CD4-positive, alpha-beta T cell (primary cell): ENCODE measurements at regions not wholly inside any gene's neighbourhood (a gene's known extent, or its start where the extent isn't known, plus 50 kb on each side); places are given as distances from the start of the nearest gene placed in this dataset.
A peak's percentile ranks its signal among the peaks of the same experiment; 100 is the strongest.

Source experiments
- ATAC-seq: fragments of 200-7000 bp; cut with Tn5 transposase; one replicate; pipeline ENCODE4 v1.10.0; 2022; ENCODE audit warnings: mild to moderate bottlenecking; ENCODE audit not compliant: poor library complexity
- CTCF ChIA-PET: fragments of 350-600 bp; sonication (Branson Sonifier 250); formaldehyde crosslinking; loops from one replicate; lab custom pipeline; 2021; ENCODE audit warnings: antibody characterized with exemption, inconsistent platforms; lab: Charles Lee
- POLR2A ChIA-PET: fragments of 350-600 bp; sonication (Branson Sonifier 250); formaldehyde crosslinking; loops from one replicate; lab custom pipeline; 2021; ENCODE audit warnings: antibody characterized with exemption, inconsistent platforms; lab: Charles Lee
- DNase-seq, 14 experiments: peaks; one replicate each; pipeline ENCODE4 v3.0.0-alpha.2; 2013 to 2020; ENCODE audit warnings: mixed read lengths in 2 of 14
- H3K27ac ChIP-seq, 2 donors: one replicate each; pipeline versions ENCODE4 v1.5.1 to v1.7.0; 2013; ENCODE audit warnings: low read length in 2 of 2, low read depth in 1 of 2, mild to moderate bottlenecking in 1 of 2
- H3K27me3 ChIP-seq, 2 experiments: 1 replicate in 1 of 2; 2 replicates in 1 of 2; pipeline versions ENCODE4 v1.6.1 to v1.7.0; 2013; ENCODE audit warnings: low read length in 2 of 2, control low read depth in 1 of 2, mild to moderate bottlenecking in 1 of 2, moderate library complexity in 1 of 2; ENCODE audit not compliant: insufficient read depth in 2 of 2, control insufficient read depth in 1 of 2
- H3K36me3 ChIP-seq: one replicate; pipeline ENCODE4 v1.6.1; 2013; ENCODE audit warnings: low read length, control low read depth; ENCODE audit not compliant: insufficient read depth
- H3K4me1 ChIP-seq: one replicate; pipeline ENCODE4 v1.6.1; 2013; ENCODE audit warnings: low read length, control low read depth; ENCODE audit not compliant: insufficient read depth
- H3K4me3 ChIP-seq: one replicate; pipeline ENCODE4 v1.5.1; 2013; ENCODE audit warnings: mild to moderate bottlenecking, low read length, moderate library complexity
- H3K9me3 ChIP-seq, 2 experiments: 1 replicate in 1 of 2; 2 replicates in 1 of 2; pipeline versions ENCODE4 v1.6.1 to v1.7.0; 2013; ENCODE audit warnings: low read length in 2 of 2, mild to moderate bottlenecking in 2 of 2, control low read depth in 1 of 2, moderate library complexity in 1 of 2; ENCODE audit not compliant: control insufficient read depth in 1 of 2, insufficient read depth in 1 of 2
- H3K27ac Mint-ChIP-seq: one replicate; pipeline ENCODE4 v1.8.0; 2020; ENCODE audit warnings: mixed read lengths
- H3K27me3 Mint-ChIP-seq: one replicate; pipeline ENCODE4 v1.8.0; 2021; ENCODE audit warnings: mixed read lengths
- H3K36me3 Mint-ChIP-seq: one replicate; pipeline ENCODE4 v1.8.0; 2021; ENCODE audit warnings: low read depth, mixed read lengths
- H3K4me1 Mint-ChIP-seq: one replicate; pipeline ENCODE4 v1.8.0; 2021; ENCODE audit warnings: low read depth, mixed read lengths
- H3K4me3 Mint-ChIP-seq: one replicate; pipeline ENCODE4 v1.8.0; 2020; ENCODE audit warnings: mild to moderate bottlenecking, mixed read lengths
- H3K9me3 Mint-ChIP-seq: one replicate; pipeline ENCODE4 v1.8.0; 2020; ENCODE audit warnings: mixed read lengths
- intact Hi-C, 2 experiments: fragments of 100-400 bp; cut with DNase I in 1 of 2; cut with micrococcal nuclease in 1 of 2; formaldehyde crosslinking; loops; one replicate each; pipeline versions ENCODE4 v1.15.1 to v1.9.0; 2023 to 2025; cut with DNase I, micrococcal nuclease
- TF ChIP-seq, protein P1 (sequence below): fragments of 200-600 bp; IDR thresholded peaks from one replicate; pipeline ENCODE4 v1.8.0; 2022; ENCODE audit warnings: antibody characterized with exemption, mild to moderate bottlenecking

DNA sequence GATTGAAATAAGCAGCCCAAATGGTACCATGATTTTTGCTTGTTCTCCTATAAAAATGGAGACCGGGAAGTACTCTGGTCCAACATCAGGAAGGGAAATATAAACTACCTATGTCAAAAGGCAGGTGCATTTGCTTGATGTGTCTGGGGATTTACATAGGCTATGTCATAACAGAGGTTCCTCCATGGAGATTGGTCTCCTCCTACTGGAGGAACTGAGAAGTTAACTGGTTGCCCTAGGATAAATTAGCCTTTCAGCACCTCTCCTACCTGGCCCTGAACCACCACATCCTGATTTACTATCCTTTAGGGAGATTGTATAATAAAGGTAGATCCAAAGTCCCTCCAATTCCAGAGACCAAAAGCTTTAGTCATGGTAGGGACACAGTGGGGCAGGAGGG lies 1109.3 kb upstream of the B3GALT2 start:
- CTCF ChIA-PET = interaction anchor here (1.0 kb wide), 1 partner anchor 1111 kb away, joined by 5 read pairs; no protein-coding TSS in a partner anchor
- H3K4me3 Mint-ChIP-seq = no peak overlapping the region

DNA sequence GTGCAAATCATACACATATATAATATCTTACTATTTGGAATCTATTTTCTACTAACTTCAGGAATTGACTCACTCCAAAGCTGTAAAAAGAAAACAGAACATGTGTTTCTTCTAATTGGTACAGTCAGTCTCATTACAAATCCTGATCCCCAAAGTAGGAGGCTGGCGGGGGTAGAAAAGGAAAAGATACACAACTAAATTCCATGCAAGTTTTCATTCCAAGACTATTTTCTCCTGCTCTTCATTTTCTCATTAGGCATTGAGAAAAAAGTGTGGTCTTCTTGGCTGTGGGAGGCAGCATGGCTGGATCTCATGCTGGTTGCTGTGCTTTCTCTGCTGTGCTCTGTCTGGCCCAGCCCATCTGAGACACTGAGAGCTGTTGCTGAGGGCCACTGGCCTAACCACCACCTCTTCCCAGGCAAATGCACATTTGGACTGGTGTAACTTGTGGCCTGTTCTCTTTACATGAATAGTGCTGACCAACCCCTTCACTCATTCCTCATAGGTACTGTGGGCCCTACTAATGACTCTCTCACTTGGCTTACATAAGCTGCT lies 1107.5 kb upstream of the B3GALT2 start:
- no peak overlapping the region for H3K27ac ChIP-seq
- H3K4me1 ChIP-seq = peaks cover 11% of the 10 kb centered on the region
- H3K27me3 ChIP-seq = no peaks in the 10 kb centered on the region
- Mint-ChIP-seq H3K36me3 (no peaks in the 10 kb centered on the region), H3K27ac (no peak overlapping the region), H3K4me3 (no peak overlapping the region), H3K9me3 (no peaks in the 10 kb centered on the region), H3K4me1 (peaks cover 38% of the 10 kb centered on the region), H3K27me3 (no peaks in the 10 kb centered on the region)
- POLR2A ChIA-PET = interaction anchor here (1.4 to 1.5 kb wide), 2 partner anchors 238 to 877 kb away, joined by 3 to 5 read pairs; no protein-coding TSS in a partner anchor
- CTCF ChIA-PET = no interaction called here
- no peaks in the 10 kb centered on the region for H3K36me3 ChIP-seq
- intact Hi-C loops = loop anchor here (2.0 to 10.0 kb wide), 4 partner anchors 885 to 1819 kb away; no protein-coding TSS in a partner anchor
- ATAC-seq (no peak), DNase-seq (no peak)
- TF ChIP-seq, protein P1, sequence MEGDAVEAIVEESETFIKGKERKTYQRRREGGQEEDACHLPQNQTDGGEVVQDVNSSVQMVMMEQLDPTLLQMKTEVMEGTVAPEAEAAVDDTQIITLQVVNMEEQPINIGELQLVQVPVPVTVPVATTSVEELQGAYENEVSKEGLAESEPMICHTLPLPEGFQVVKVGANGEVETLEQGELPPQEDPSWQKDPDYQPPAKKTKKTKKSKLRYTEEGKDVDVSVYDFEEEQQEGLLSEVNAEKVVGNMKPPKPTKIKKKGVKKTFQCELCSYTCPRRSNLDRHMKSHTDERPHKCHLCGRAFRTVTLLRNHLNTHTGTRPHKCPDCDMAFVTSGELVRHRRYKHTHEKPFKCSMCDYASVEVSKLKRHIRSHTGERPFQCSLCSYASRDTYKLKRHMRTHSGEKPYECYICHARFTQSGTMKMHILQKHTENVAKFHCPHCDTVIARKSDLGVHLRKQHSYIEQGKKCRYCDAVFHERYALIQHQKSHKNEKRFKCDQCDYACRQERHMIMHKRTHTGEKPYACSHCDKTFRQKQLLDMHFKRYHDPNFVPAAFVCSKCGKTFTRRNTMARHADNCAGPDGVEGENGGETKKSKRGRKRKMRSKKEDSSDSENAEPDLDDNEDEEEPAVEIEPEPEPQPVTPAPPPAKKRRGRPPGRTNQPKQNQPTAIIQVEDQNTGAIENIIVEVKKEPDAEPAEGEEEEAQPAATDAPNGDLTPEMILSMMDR = no peak
- no peak overlapping the region for H3K4me3 ChIP-seq
- no peaks in the 10 kb centered on the region for H3K9me3 ChIP-seq

More for the DNA sequence above, 1109.3 kb upstream of the B3GALT2 start:
- Histone ChIP-seq H3K9me3 (no peaks in the 10 kb centered on the region), H3K27me3 (no peaks in the 10 kb centered on the region), H3K27ac (no peak overlapping the region), H3K4me3 (no peak overlapping the region), H3K4me1 (peaks cover 4% of the 10 kb centered on the region), H3K36me3 (no peaks in the 10 kb centered on the region)
- Mint-ChIP-seq H3K9me3 (no peaks in the 10 kb centered on the region), H3K27ac (peak overlapping the region; percentile 13), H3K36me3 (no peaks in the 10 kb centered on the region), H3K27me3 (no peaks in the 10 kb centered on the region), H3K4me1 (peaks cover 23% of the 10 kb centered on the region)
- ATAC-seq = peak; percentile 99
- intact Hi-C loops = loop anchor here (1.0 to 10.0 kb wide), 8 partner anchors 889 to 1821 kb away; partner anchors contain the start of gene RGS2 (in 1 of the 2)
- DNase-seq = peak in 8 of 14 experiments; percentile 7 to 85 (median 30)
- TF ChIP-seq, protein P1 = peak; percentile 92
- POLR2A ChIA-PET = interaction anchor here (0.6 to 0.7 kb wide), 2 partner anchors 8 to 765 kb away, joined by 4 read pairs; no protein-coding TSS in a partner anchor

- H3K9me3 ChIP-seq = no peaks in the 10 kb centered on the region
- peaks cover 38% of the 10 kb centered on the region for H3K4me1 Mint-ChIP-seq
- no peaks in the 10 kb centered on the region for H3K9me3 Mint-ChIP-seq
- CTCF ChIA-PET = no interaction called here
- no peaks in the 10 kb centered on the region for H3K27me3 Mint-ChIP-seq
- H3K36me3 Mint-ChIP-seq = no peaks in the 10 kb centered on the region
- TF ChIP-seq, protein P1 = no peak
- H3K4me1 ChIP-seq = peaks cover 11% of the 10 kb centered on the region
- intact Hi-C loops = loop anchor here (2.0 to 10.0 kb wide), 3 partner anchors 884 to 1148 kb away; no protein-coding TSS in a partner anchor
- H3K4me3 Mint-ChIP-seq = no peak overlapping the region
- ATAC-seq (no peak), DNase-seq (peak in 1 of 14 experiments; percentile 6)
- no peaks in the 10 kb centered on the region for H3K27me3 ChIP-seq
- no peak overlapping the region for H3K27ac ChIP-seq
- no peaks in the 10 kb centered on the region for H3K36me3 ChIP-seq
- POLR2A ChIA-PET = no interaction called here
- no peak overlapping the region for H3K27ac Mint-ChIP-seq
- H3K4me3 ChIP-seq = no peak overlapping the region
Observed at GRCh38 chr1:194292966-194293365, 1106.6 kb upstream of the B3GALT2 start.
